ENCODE measurements at regions not wholly inside any gene's neighbourhood (a gene's known extent, or its start where the extent isn't known, plus 50 kb on each side); places are given as distances from the start of the nearest gene placed in this dataset.
"Not testable (repeated sequence)": the region's sequence is repeated elsewhere in the genome, so short reads cannot be mapped to it uniquely, and the experiment has no call there.

- peaks cover 76% of the 10 kb centered on the region for H3K9me3 Mint-ChIP-seq
- not testable (repeated sequence) for H3K27me3 Mint-ChIP-seq (ENCODE audit: insufficient read depth, low read depth, poor library complexity); DNase-seq (ENCODE audit: low spot score); H3K79me2 ChIP-seq (replicated peaks; ENCODE audit: insufficient read depth); H3K27me3 ChIP-seq (ENCODE audit: insufficient read depth); H4K20me1 ChIP-seq (replicated peaks; ENCODE audit: insufficient read depth); H3K4me1 ChIP-seq (ENCODE audit: insufficient read depth); H3K4me3 Mint-ChIP-seq; H3K27ac Mint-ChIP-seq; H3K4me3 ChIP-seq; H3K4me1 Mint-ChIP-seq; ATAC-seq; H3K4me2 ChIP-seq; H2AFZ ChIP-seq; H3K36me3 ChIP-seq (ENCODE audit: insufficient read depth); H3K27ac ChIP-seq (ENCODE audit: low read depth); H3F3A ChIP-seq (replicated peaks; ENCODE audit: low read depth); H3K9me2 ChIP-seq (ENCODE audit: insufficient read depth)
- H3K36me3 Mint-ChIP-seq (ENCODE audit: low read depth): peaks cover 14% of the 10 kb centered on the region
Measured at GRCh38 chr22:16730894-16731293, 94.3 kb downstream of the XKR3 start.

DNA sequence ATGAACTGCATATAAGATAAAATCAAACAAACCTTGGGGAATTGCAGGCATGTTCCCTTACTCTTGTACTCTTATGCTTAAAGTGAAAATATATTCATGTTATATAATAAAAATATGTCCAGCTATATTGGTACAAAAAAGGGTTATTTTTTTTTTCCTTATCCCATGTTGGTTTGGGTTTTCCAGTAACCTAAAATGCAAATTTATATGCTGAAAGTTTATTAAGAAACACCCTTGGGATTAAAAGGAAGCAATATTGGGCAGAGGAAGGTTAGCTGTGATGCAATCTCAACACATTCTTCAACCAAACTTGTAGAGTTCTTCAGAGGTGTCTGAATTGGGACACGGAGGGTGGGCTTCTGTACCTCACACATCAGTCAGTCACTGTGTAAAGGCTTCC is 97.7 kb downstream of the XKR3 start:
- not testable (repeated sequence) for H3K4me2 ChIP-seq; H3K36me3 ChIP-seq (ENCODE audit: insufficient read depth); H3K27ac ChIP-seq (ENCODE audit: low read depth); H3K4me3 Mint-ChIP-seq; H3K9me2 ChIP-seq (ENCODE audit: insufficient read depth); H3K27ac Mint-ChIP-seq; H2AFZ ChIP-seq; H3K27me3 Mint-ChIP-seq (ENCODE audit: insufficient read depth, low read depth, poor library complexity); ATAC-seq; H3F3A ChIP-seq (replicated peaks; ENCODE audit: low read depth); H3K4me3 ChIP-seq; H3K4me1 ChIP-seq (ENCODE audit: insufficient read depth); DNase-seq (ENCODE audit: low spot score); H3K4me1 Mint-ChIP-seq; H3K27me3 ChIP-seq (ENCODE audit: insufficient read depth); H3K79me2 ChIP-seq (replicated peaks; ENCODE audit: insufficient read depth); H4K20me1 ChIP-seq (replicated peaks; ENCODE audit: insufficient read depth)
- Mint-ChIP-seq H3K36me3 (ENCODE audit: low read depth) (peaks cover 11% of the 10 kb centered on the region), H3K9me3 (peaks cover 83% of the 10 kb centered on the region)

GRCh38 chr22:16723241-16723640 is 102.0 kb downstream of the XKR3 start:
- H4K20me1 ChIP-seq (replicated peaks; ENCODE audit: insufficient read depth); H3K27ac ChIP-seq (ENCODE audit: low read depth); H3K4me3 Mint-ChIP-seq; H3K4me1 ChIP-seq (ENCODE audit: insufficient read depth); H3K27me3 ChIP-seq (ENCODE audit: insufficient read depth); H3K79me2 ChIP-seq (replicated peaks; ENCODE audit: insufficient read depth); H3K36me3 Mint-ChIP-seq (ENCODE audit: low read depth); H2AFZ ChIP-seq; DNase-seq (ENCODE audit: low spot score); H3K4me1 Mint-ChIP-seq; ATAC-seq; H3K27ac Mint-ChIP-seq; H3K36me3 ChIP-seq (ENCODE audit: insufficient read depth); H3K9me2 ChIP-seq (ENCODE audit: insufficient read depth); H3K4me3 ChIP-seq; H3K27me3 Mint-ChIP-seq (ENCODE audit: insufficient read depth, low read depth, poor library complexity); H3F3A ChIP-seq (replicated peaks; ENCODE audit: low read depth); H3K4me2 ChIP-seq: not testable (repeated sequence)
- peaks cover 80% of the 10 kb centered on the region for H3K9me3 Mint-ChIP-seq

DNA sequence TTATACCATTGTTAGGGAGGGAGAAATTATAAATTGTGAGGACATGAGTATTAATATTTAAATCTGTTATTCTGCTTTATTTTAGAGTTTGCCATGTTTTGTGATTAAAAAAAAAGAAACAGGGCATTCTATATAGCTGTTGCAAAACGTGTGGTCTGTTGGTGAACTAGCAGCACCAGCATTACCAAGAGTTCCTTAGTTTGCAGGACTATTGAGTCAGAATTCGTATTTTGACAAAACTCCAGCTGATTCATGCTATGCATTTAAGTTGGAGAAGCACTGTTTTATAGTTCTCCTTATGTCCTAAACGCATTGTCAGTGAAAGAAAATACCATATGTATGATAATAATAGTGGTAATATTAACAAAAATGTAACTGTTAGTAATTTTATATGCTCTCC is 102.6 kb downstream of the XKR3 start:
- not testable (repeated sequence) for H3K4me3 Mint-ChIP-seq; H3K4me3 ChIP-seq; H3K36me3 ChIP-seq (ENCODE audit: insufficient read depth); H3F3A ChIP-seq (replicated peaks; ENCODE audit: low read depth); H3K27me3 Mint-ChIP-seq (ENCODE audit: insufficient read depth, low read depth, poor library complexity); H3K27ac Mint-ChIP-seq; H3K4me2 ChIP-seq; H2AFZ ChIP-seq; H4K20me1 ChIP-seq (replicated peaks; ENCODE audit: insufficient read depth); H3K4me1 ChIP-seq (ENCODE audit: insufficient read depth); H3K79me2 ChIP-seq (replicated peaks; ENCODE audit: insufficient read depth); H3K36me3 Mint-ChIP-seq (ENCODE audit: low read depth); H3K4me1 Mint-ChIP-seq; H3K27ac ChIP-seq (ENCODE audit: low read depth); H3K9me2 ChIP-seq (ENCODE audit: insufficient read depth); DNase-seq (ENCODE audit: low spot score); ATAC-seq
- H3K9me3 Mint-ChIP-seq: peaks cover 80% of the 10 kb centered on the region
- peaks cover 11% of the 10 kb centered on the region for H3K27me3 ChIP-seq (ENCODE audit: insufficient read depth)

- DNase-seq (ENCODE audit: low spot score) (no peak), ATAC-seq (no peak)
- no peaks in the 10 kb centered on the region for H3K79me2 ChIP-seq (replicated peaks; ENCODE audit: insufficient read depth)
- no peak overlapping the region for H3K27ac ChIP-seq (ENCODE audit: low read depth)
- H3K9me3 Mint-ChIP-seq: peaks cover 81% of the 10 kb centered on the region
- H3F3A ChIP-seq (replicated peaks; ENCODE audit: low read depth): no peaks in the 10 kb centered on the region
- no peak for TF ChIP-seq NANOG (IDR thresholded peaks at IDR 0.05; ENCODE audit: borderline replicate concordance)
- no peak for TF ChIP-seq CREB1 (CRISPR knock-in tag; IDR thresholded peaks at IDR 0.05; ENCODE audit: low read depth)
- TF ChIP-seq ETS1 (IDR thresholded peaks at IDR 0.05): no peak
- TF ChIP-seq EZH2 (IDR thresholded peaks at IDR 0.05; ENCODE audit: low read depth, unreplicated experiment): no peak
- no peak for TF ChIP-seq STAT1 (IDR thresholded peaks at IDR 0.05; ENCODE audit: unreplicated experiment)
- no peak for TF ChIP-seq ZNF114 (CRISPR knock-in tag; IDR thresholded peaks at IDR 0.05)
- no peaks in the 10 kb centered on the region for H3K36me3 ChIP-seq (ENCODE audit: insufficient read depth)
- H3K4me1 Mint-ChIP-seq: no peaks in the 10 kb centered on the region
- H2AFZ ChIP-seq: no peak overlapping the region
- H3K4me3 Mint-ChIP-seq: no peak overlapping the region
- no peaks in the 10 kb centered on the region for H3K9me2 ChIP-seq (ENCODE audit: insufficient read depth)
- no peaks in the 10 kb centered on the region for H3K27me3 Mint-ChIP-seq (ENCODE audit: insufficient read depth, low read depth, poor library complexity)
- no peak overlapping the region for H3K4me2 ChIP-seq
- H3K27me3 ChIP-seq (ENCODE audit: insufficient read depth): peaks cover 16% of the 10 kb centered on the region
- H3K4me1 ChIP-seq (ENCODE audit: insufficient read depth): no peaks in the 10 kb centered on the region
- peaks cover 9% of the 10 kb centered on the region; the same call in 2 of the 3 replicates for H3K36me3 Mint-ChIP-seq (ENCODE audit: low read depth)
- H4K20me1 ChIP-seq (replicated peaks; ENCODE audit: insufficient read depth): no peaks in the 10 kb centered on the region
- H3K4me3 ChIP-seq: no peak overlapping the region
- no peak overlapping the region for H3K27ac Mint-ChIP-seq
Measured at GRCh38 chr22:16721961-16722360, 103.2 kb downstream of the XKR3 start.

All from GM23338 (cell line).